ENCODE measurements at regions not wholly inside any gene's neighbourhood (a gene's known extent, or its start where the extent isn't known, plus 50 kb on each side); places are given as distances from the start of the nearest gene placed in this dataset.

DNA sequence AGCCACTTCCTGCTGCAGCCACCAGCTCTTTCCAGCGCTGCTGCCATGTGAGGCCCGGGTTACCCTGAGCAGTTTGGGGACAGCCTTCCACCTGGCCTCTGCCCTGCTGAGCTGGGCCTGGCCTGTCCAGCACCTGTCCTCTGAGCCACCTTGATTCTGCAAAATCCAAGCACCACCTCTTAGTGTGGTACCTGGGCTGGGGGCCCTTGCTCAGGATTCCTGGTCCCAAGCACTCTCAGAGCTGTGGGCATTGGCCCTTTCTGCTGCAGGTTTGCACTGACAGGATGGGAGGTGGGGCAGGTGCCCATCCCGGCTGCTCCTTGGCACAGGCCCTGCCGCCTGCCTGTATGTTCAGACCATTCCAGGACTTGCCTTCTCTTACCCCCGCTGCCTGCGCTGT, 309.2 kb upstream of the IRX4 start:
- TF ChIP-seq, protein P1, sequence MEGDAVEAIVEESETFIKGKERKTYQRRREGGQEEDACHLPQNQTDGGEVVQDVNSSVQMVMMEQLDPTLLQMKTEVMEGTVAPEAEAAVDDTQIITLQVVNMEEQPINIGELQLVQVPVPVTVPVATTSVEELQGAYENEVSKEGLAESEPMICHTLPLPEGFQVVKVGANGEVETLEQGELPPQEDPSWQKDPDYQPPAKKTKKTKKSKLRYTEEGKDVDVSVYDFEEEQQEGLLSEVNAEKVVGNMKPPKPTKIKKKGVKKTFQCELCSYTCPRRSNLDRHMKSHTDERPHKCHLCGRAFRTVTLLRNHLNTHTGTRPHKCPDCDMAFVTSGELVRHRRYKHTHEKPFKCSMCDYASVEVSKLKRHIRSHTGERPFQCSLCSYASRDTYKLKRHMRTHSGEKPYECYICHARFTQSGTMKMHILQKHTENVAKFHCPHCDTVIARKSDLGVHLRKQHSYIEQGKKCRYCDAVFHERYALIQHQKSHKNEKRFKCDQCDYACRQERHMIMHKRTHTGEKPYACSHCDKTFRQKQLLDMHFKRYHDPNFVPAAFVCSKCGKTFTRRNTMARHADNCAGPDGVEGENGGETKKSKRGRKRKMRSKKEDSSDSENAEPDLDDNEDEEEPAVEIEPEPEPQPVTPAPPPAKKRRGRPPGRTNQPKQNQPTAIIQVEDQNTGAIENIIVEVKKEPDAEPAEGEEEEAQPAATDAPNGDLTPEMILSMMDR (IDR thresholded peaks at IDR 0.05; ENCODE audit: extremely low read depth, missing control alignments): no peak
- no peak for DNase-seq (ENCODE audit: low spot score)

DNA sequence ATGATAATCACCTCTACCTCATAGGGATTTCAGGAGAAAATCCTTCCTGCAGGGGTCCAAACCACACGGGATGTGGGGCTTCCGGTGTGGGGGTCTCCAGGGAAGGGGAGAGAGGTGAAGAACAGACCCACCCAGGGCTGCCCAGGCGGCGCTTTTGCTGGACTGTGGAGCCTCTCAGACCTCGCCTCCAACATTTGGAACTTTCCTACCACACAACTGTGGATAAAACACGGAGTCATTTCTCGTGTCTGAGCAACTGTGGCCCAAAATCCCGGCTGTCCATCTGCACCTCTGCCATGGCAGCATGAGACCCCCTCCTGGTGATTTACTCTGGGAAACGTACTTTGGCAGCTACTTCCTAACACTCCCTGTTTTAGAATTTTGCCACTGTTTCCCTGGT, 307.8 kb upstream of the IRX4 start:
- TF ChIP-seq, protein P1 (IDR thresholded peaks at IDR 0.05; ENCODE audit: extremely low read depth, missing control alignments): no peak

DNA sequence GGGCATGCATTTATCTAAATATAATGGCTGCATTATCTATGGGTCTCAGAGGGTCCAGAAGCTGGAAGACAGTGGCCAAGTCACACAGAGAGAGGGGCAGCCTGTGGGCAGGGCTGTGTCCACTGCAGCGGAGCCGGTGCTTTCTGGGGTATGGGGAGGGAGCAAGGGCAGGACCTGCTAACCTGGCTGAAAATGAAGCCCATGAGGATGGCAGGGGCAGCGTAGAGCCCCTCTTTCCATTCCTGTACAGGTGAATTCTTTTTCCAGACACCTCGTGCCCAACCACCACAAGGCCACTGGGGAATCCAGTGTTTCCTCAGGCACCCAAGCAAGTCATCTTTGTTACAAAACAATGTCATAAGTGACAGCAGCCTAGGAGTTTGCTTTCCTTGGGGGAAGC, 305.9 kb upstream of the IRX4 start:
- DNase-seq (ENCODE audit: low spot score): no peak
- TF ChIP-seq, protein P1 (IDR thresholded peaks at IDR 0.05; ENCODE audit: extremely low read depth, missing control alignments): no peak

More for the DNA sequence above, 307.8 kb upstream of the IRX4 start:
- DNase-seq (ENCODE audit: low spot score): no peak

DNA sequence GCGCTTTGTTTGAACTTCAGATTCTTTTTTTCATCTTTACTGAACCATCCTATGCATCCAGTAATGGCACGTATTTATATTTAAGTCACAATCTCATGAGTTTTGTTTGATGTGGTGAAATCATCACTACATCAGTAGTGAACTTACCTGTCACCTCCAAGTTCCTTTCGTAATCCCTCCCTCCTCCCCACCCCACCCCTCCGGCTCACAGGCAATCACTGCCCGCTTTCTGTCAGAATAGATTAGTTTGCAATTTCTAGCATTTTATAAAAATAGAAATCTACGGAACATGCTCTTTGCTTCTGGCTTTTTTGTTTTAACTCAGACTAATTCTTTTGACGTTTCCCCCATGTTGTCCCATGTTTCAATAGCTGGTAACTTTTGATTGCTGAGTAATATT, 305.4 kb upstream of the IRX4 start:
- TF ChIP-seq, protein P1 (IDR thresholded peaks at IDR 0.05; ENCODE audit: extremely low read depth, missing control alignments): no peak
- DNase-seq (ENCODE audit: low spot score): no peak

DNA sequence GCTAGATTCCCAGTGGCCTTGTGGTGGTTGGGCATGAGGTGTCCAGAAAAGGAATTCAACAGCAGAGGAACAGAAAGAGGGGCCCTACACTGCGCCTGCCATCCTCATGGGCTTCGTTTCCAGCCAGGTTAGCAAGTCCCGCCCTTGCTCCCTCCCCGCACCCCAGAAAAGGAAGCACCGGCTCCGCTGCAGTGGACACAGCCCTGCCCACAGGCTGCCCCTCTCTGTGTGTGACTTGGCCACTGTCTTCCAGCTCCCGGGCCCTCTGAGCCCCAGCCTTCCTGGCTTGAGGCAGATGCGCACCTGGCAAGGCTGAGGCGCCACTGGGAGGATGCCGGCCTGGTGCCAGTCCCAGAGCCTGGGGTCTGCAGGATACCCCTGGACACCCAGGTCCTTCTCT, 305.0 kb upstream of the IRX4 start:
- TF ChIP-seq, protein P1 (IDR thresholded peaks at IDR 0.05; ENCODE audit: extremely low read depth, missing control alignments): no peak
- DNase-seq (ENCODE audit: low spot score): no peak

DNA sequence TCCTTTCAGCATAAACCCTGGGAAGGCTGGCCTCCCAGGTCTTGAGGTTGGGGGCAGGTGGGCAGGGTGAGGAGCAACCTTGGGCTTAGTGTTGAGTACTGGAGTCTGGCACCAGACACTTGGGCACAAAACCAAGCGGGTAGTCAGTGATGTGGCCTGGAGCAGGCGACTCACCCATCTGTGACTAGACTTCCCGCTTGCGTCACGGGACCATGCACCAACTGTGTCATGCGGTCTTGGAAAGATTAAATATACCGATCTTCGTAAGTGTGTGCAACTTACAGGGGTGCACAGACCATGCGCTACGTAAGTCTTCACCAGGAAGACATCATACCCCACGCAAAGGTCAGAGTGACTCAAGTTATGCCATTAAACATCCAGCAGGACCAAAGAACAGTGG, 304.4 kb upstream of the IRX4 start:
- TF ChIP-seq, protein P1 (IDR thresholded peaks at IDR 0.05; ENCODE audit: extremely low read depth, missing control alignments): no peak
- no peak for DNase-seq (ENCODE audit: low spot score)

DNA sequence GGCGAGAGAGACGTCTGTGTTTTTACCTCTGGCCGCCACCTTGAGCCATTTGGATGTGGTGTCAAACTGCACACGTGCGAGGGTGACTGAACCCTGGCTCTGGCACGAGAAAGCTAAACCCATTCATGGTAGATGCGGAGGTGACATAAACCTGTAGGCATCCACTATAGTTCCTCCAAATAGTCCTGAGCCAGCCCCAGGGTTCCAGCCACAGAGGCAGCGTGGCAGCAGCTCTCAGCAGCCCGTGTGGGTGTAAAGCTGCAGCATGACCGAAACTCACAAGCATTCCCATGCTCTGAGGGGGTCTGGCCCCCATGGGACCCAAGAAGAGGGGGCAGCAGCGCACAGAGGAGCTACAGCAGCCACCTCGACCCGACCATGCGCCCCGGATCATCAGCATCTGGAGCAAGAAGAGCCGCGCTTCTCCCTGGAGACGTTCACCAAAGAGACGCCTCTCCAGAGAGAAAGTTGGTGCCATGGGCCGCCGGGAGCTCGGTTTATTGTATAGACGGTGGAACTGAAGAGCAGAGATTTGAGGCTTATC, 303.8 kb upstream of the IRX4 start:
- TF ChIP-seq, protein P1 (IDR thresholded peaks at IDR 0.05; ENCODE audit: extremely low read depth, missing control alignments): no peak
- no peak for DNase-seq (ENCODE audit: low spot score)

Measured in GM20000 (cell line).